SU-DHL-6 (cell line): ENCODE measurements at regions not wholly inside any gene's neighbourhood (a gene's known extent, or its start where the extent isn't known, plus 50 kb on each side); places are given as distances from the start of the nearest gene placed in this dataset.

Experiments
- EZH2phosphoT487 ChIP-seq: fragments of 200-600 bp; sonication (generic), shearing (Covaris generic); conservative IDR thresholded peaks from 2 replicates; pipeline ENCODE4 v1.6.1; 2018; ENCODE audit warnings: mild to moderate bottlenecking, antibody characterized with exemption, low read length, moderate library complexity, mixed read lengths
- TF ChIP-seq, protein P1 (sequence below): fragments of 200-600 bp; sonication (generic); IDR thresholded peaks from one replicate; pipeline ENCODE4 v1.5.1; 2017; ENCODE audit warnings: antibody characterized with exemption, mild to moderate bottlenecking, low read length, moderate library complexity; ENCODE audit not compliant: insufficient read depth, poor library complexity, severe bottlenecking

DNA sequence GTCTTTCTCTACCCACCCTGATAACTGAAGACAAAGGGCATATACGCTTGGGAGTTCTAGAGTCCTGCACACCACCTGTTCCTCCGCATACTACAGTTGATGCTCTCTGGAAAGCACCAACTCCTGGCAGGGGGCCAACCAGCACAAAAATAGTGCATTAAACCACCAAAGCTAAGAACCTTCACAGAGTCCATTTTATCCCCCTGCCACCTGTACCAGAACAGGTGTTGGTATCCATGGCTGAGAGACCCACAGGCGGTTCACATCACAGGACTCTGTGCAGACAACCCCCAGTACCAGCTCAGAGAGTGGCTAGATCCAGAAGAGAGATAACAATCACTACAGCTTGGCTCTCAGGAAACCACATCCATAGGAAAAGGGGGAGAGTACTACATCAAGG is 114.4 kb upstream of the POU1F1 start:
- TF ChIP-seq, protein P1, sequence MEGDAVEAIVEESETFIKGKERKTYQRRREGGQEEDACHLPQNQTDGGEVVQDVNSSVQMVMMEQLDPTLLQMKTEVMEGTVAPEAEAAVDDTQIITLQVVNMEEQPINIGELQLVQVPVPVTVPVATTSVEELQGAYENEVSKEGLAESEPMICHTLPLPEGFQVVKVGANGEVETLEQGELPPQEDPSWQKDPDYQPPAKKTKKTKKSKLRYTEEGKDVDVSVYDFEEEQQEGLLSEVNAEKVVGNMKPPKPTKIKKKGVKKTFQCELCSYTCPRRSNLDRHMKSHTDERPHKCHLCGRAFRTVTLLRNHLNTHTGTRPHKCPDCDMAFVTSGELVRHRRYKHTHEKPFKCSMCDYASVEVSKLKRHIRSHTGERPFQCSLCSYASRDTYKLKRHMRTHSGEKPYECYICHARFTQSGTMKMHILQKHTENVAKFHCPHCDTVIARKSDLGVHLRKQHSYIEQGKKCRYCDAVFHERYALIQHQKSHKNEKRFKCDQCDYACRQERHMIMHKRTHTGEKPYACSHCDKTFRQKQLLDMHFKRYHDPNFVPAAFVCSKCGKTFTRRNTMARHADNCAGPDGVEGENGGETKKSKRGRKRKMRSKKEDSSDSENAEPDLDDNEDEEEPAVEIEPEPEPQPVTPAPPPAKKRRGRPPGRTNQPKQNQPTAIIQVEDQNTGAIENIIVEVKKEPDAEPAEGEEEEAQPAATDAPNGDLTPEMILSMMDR: no peak
- TF ChIP-seq EZH2phosphoT487: no peak
